Endothelial cell of umbilical vein (primary cell): ENCODE measurements at regions not wholly inside any gene's neighbourhood (a gene's known extent, or its start where the extent isn't known, plus 50 kb on each side); places are given as distances from the start of the nearest gene placed in this dataset.

Experiments used
- CTCF ChIP-seq, 2 donors: IDR thresholded peaks; 1 replicate in 1 of 2; 2 replicates in 1 of 2; pipeline ENCODE4 v1.5.1; 2011; ENCODE audit warnings: low read length in 2 of 2, mild to moderate bottlenecking in 2 of 2, moderate library complexity in 2 of 2, control low read depth in 1 of 2, inconsistent platforms in 1 of 2, low read depth in 1 of 2; ENCODE audit not compliant: insufficient read depth in 1 of 2; ENCODE audit errors: extremely low read depth in 1 of 2
- EZH2 ChIP-seq: IDR thresholded peaks from 2 replicates; pipeline ENCODE4 v1.6.1; 2012; ENCODE audit warnings: borderline replicate concordance, low read depth, mild to moderate bottlenecking, moderate library complexity, low read length, inconsistent platforms; ENCODE audit not compliant: severe bottlenecking
- FOS ChIP-seq: IDR thresholded peaks from 2 replicates; pipeline ENCODE4 v1.6.1; 2011; ENCODE audit warnings: mild to moderate bottlenecking, low read length, moderate library complexity, borderline replicate concordance; ENCODE audit not compliant: insufficient read depth
- GATA2 ChIP-seq: IDR thresholded peaks from 2 replicates; pipeline ENCODE4 v1.7.0; 2011; ENCODE audit warnings: low read depth, mild to moderate bottlenecking, moderate library complexity, mixed read lengths, low read length; ENCODE audit not compliant: insufficient read length, insufficient read depth
- MAX ChIP-seq: IDR thresholded peaks from 2 replicates; pipeline ENCODE4 v1.6.1; 2011; ENCODE audit not compliant: insufficient read depth, insufficient read length
- MYC ChIP-seq: IDR thresholded peaks from one replicate; pipeline ENCODE4 v1.6.1; 2011; ENCODE audit warnings: mild to moderate bottlenecking, low read depth, low read length
- POLR2A ChIP-seq: IDR thresholded peaks from 2 replicates; pipeline ENCODE4 v1.6.1; 2012; ENCODE audit warnings: low read depth, mild to moderate bottlenecking, control low read depth, low read length
- POLR2AphosphoS5 ChIP-seq: IDR thresholded peaks from 2 replicates; pipeline ENCODE4 v1.6.1; 2012; ENCODE audit warnings: low read depth, mild to moderate bottlenecking, control low read depth, low read length, moderate library complexity; ENCODE audit not compliant: insufficient read depth

GRCh38 chr7:84738583-84739150 lies 448.2 kb downstream of the SEMA3D start:
- TF ChIP-seq CTCF (IDR thresholded peaks at IDR 0.05; ENCODE audit: extremely low read depth in 1 of 2, insufficient read depth in 1 of 2, low read depth in 1 of 2, low read length in 2 of 2) (no peak), POLR2AphosphoS5 (no peak), MYC (no peak), POLR2A (no peak), MAX (no peak), EZH2 (no peak), GATA2 (no peak), FOS (no peak)
